IMR-90 (cell line): ENCODE measurements at regions not wholly inside any gene's neighbourhood (a gene's known extent, or its start where the extent isn't known, plus 50 kb on each side); places are given as distances from the start of the nearest gene placed in this dataset.

Experiments
- ATAC-seq: fragments of 200-7000 bp; cut with Tn5 transposase; 2 replicates; pipeline ENCODE4 v1.9.1; 2020; ENCODE audit warnings: low read depth, mild to moderate bottlenecking, moderate library complexity
- BruUV-seq: library from RNA; stranded (reverse); fragments of 400-500 nt; replicated peaks from 2 replicates; lab custom pipeline; 2021; lab: Mats Ljungman, UMichigan
- CTCF ChIA-PET: fragments of 300-600 bp; formaldehyde crosslinking; extraction: SDS; loops from one replicate; lab custom pipeline; 2021; ENCODE audit warnings: antibody characterized with exemption; lab: Yijun Ruan, JAX
- POLR2A ChIA-PET: fragments of 300-600 bp; sonication (Branson Sonifier 250); formaldehyde crosslinking; loops from one replicate; lab custom pipeline; 2022; ENCODE audit warnings: antibody characterized with exemption; ENCODE audit not compliant: unreplicated experiment; lab: Charles Lee
- DNase-seq: peaks from one replicate; pipeline ENCODE4 v3.0.0; 2013
- H2AFZ ChIP-seq: replicated peaks from 2 replicates; pipeline ENCODE3; 2013; ENCODE audit warnings: low read length, mild to moderate bottlenecking; ENCODE audit not compliant: poor library complexity
- H2AK5ac ChIP-seq: 2 replicates; pipeline ENCODE4 v1.6.1; 2013; ENCODE audit warnings: low read depth, low read length, inconsistent platforms
- H2AK9ac ChIP-seq: replicated peaks from 2 replicates; pipeline ENCODE3; 2013; ENCODE audit warnings: mild to moderate bottlenecking, low read depth, low read length, moderate library complexity; ENCODE audit not compliant: poor library complexity
- H2BK120ac ChIP-seq: 2 replicates; pipeline ENCODE4 v1.6.1; 2013; ENCODE audit warnings: low read depth, low read length, inconsistent platforms
- H2BK15ac ChIP-seq: 3 replicates; pipeline ENCODE4 v1.6.1; 2013; ENCODE audit warnings: low read depth, low read length, inconsistent platforms
- H2BK20ac ChIP-seq: 2 replicates; pipeline ENCODE4 v1.6.1; 2013; ENCODE audit warnings: low read depth, mild to moderate bottlenecking, inconsistent platforms, low read length, moderate library complexity
- H2BK5ac ChIP-seq: 2 replicates; pipeline ENCODE4 v1.6.1; 2013; ENCODE audit warnings: mild to moderate bottlenecking, low read depth, low read length, inconsistent platforms; ENCODE audit not compliant: poor library complexity, severe bottlenecking
- H3K14ac ChIP-seq: replicated peaks from 2 replicates; pipeline ENCODE4 v1.6.1; 2013; ENCODE audit warnings: low read depth, low read length, inconsistent platforms
- H3K18ac ChIP-seq: 2 replicates; pipeline ENCODE4 v1.6.1; 2013; ENCODE audit warnings: low read depth, low read length, control low read depth
- H3K23ac ChIP-seq: 2 replicates; pipeline ENCODE4 v1.6.1; 2013; ENCODE audit warnings: low read depth, low read length, inconsistent platforms
- H3K27ac ChIP-seq: 2 replicates; pipeline ENCODE4 v1.5.1; 2013; ENCODE audit warnings: mild to moderate bottlenecking, control low read depth, low read length; ENCODE audit not compliant: insufficient read depth
- H3K27me3 ChIP-seq: 2 replicates; pipeline ENCODE4 v1.6.1; 2013; ENCODE audit warnings: low read length; ENCODE audit not compliant: control insufficient read depth, insufficient read depth
- H3K36me3 ChIP-seq: 2 replicates; pipeline ENCODE4 v1.6.1; 2013; ENCODE audit warnings: low read length, mixed read lengths; ENCODE audit not compliant: control insufficient read depth, insufficient read depth
- H3K4ac ChIP-seq: 2 replicates; pipeline ENCODE4 v1.6.1; 2013; ENCODE audit warnings: low read depth, low read length, inconsistent platforms
- H3K4me1 ChIP-seq: 2 replicates; pipeline ENCODE4 v1.6.1; 2013; ENCODE audit warnings: low read length, mixed read lengths; ENCODE audit not compliant: control insufficient read depth, insufficient read depth
- H3K4me2 ChIP-seq: 2 replicates; pipeline ENCODE4 v1.6.1; 2013; ENCODE audit warnings: low read depth, mild to moderate bottlenecking, control low read depth, low read length, moderate library complexity
- H3K4me3 ChIP-seq: 2 replicates; pipeline ENCODE4 v1.5.1; 2013; ENCODE audit warnings: low read depth, mild to moderate bottlenecking, control low read depth, low read length, moderate library complexity; ENCODE audit not compliant: insufficient read depth
- H3K56ac ChIP-seq: 2 replicates; pipeline ENCODE4 v1.6.1; 2013; ENCODE audit warnings: low read length, inconsistent platforms; ENCODE audit not compliant: insufficient read depth; ENCODE audit errors: extremely low read depth
- H3K79me1 ChIP-seq, 2 experiments: 2 replicates each; pipeline ENCODE4 v1.6.1; 2013; ENCODE audit warnings: low read length in 2 of 2, inconsistent platforms in 1 of 2, low read depth in 1 of 2
- H3K9ac ChIP-seq: 2 replicates; pipeline ENCODE4 v1.6.1; 2013; ENCODE audit warnings: low read depth, low read length, control low read depth
- H3K9me1 ChIP-seq: 2 replicates; pipeline ENCODE4 v1.6.1; 2013; ENCODE audit warnings: low read length, inconsistent platforms; ENCODE audit not compliant: insufficient read depth
- H3K9me3 ChIP-seq: 2 replicates; pipeline ENCODE4 v1.6.1; 2013; ENCODE audit warnings: low read length; ENCODE audit not compliant: control insufficient read depth, insufficient read depth
- H4K20me1 ChIP-seq: 2 replicates; pipeline ENCODE4 v1.6.1; 2013; ENCODE audit warnings: low read length, inconsistent platforms; ENCODE audit not compliant: insufficient read depth
- H4K5ac ChIP-seq: 2 replicates; pipeline ENCODE4 v1.6.1; 2013; ENCODE audit warnings: mild to moderate bottlenecking, low read depth, low read length, control low read depth
- H4K8ac ChIP-seq, 2 experiments: 2 replicates each; pipeline ENCODE4 v1.6.1; 2013; ENCODE audit warnings: low read depth in 2 of 2, low read length in 2 of 2, control low read depth in 1 of 2, inconsistent platforms in 1 of 2
- H4K91ac ChIP-seq: 2 replicates; pipeline ENCODE4 v1.6.1; 2013; ENCODE audit warnings: low read depth, low read length, inconsistent platforms; ENCODE audit not compliant: insufficient read depth
- BHLHE40 ChIP-seq: fragments of 150-350 bp; IDR thresholded peaks from 2 replicates; pipeline ENCODE4 v1.6.1; 2016; ENCODE audit warnings: mild to moderate bottlenecking, low read depth, low read length
- CEBPB ChIP-seq: IDR thresholded peaks from 2 replicates; pipeline ENCODE4 v1.6.1; 2012; ENCODE audit warnings: low read depth, low read length, improper control_type of control experiment
- CHD1 ChIP-seq: IDR thresholded peaks from 2 replicates; pipeline ENCODE4 v1.6.1; 2012; ENCODE audit warnings: low read depth, low read length, improper control_type of control experiment
- FOS ChIP-seq: fragments of 150-350 bp; IDR thresholded peaks from 2 replicates; pipeline ENCODE4 v1.6.1; 2016; ENCODE audit warnings: low read depth, low read length
- MAFK ChIP-seq: IDR thresholded peaks from 2 replicates; pipeline ENCODE4 v1.6.1; 2012; ENCODE audit warnings: low read depth, low read length, improper control_type of control experiment
- MAZ ChIP-seq: IDR thresholded peaks from 2 replicates; pipeline ENCODE4 v1.6.1; 2012; ENCODE audit warnings: low read depth, mild to moderate bottlenecking, low read length, improper control_type of control experiment, moderate library complexity, borderline replicate concordance
- MXI1 ChIP-seq: IDR thresholded peaks from 2 replicates; pipeline ENCODE4 v1.6.1; 2012; ENCODE audit warnings: low read depth, mild to moderate bottlenecking, low read length, moderate library complexity, borderline replicate concordance
- POLR2A ChIP-seq: IDR thresholded peaks from 2 replicates; pipeline ENCODE4 v1.6.1; 2012; ENCODE audit warnings: mild to moderate bottlenecking, low read depth, low read length
- RAD21 ChIP-seq: IDR thresholded peaks from 2 replicates; pipeline ENCODE4 v1.6.1; 2012; ENCODE audit warnings: low read length, improper control_type of control experiment
- RCOR1 ChIP-seq: IDR thresholded peaks from 2 replicates; pipeline ENCODE4 v1.6.1; 2012; ENCODE audit warnings: mild to moderate bottlenecking, low read length, improper control_type of control experiment; ENCODE audit not compliant: insufficient replicate concordance
- RFX5 ChIP-seq: IDR thresholded peaks from 2 replicates; pipeline ENCODE4 v1.8.0; 2012; ENCODE audit warnings: low read depth, mild to moderate bottlenecking, low read length, moderate library complexity
- SMC3 ChIP-seq: fragments of 150-350 bp; IDR thresholded peaks from 2 replicates; pipeline ENCODE4 v1.6.1; 2016; ENCODE audit warnings: low read depth, mild to moderate bottlenecking, antibody characterized with exemption, low read length, moderate library complexity
- WGBS, 2 experiments: methylation state at CpG; one replicate each; pipeline versions ENCODE4 v1.1.5 to v1.1.7; 2013; ENCODE audit warnings: missing lambda C conversion rate in 2 of 2; ENCODE audit not compliant: insufficient read length in 1 of 2; ENCODE audit errors: extremely low coverage in 2 of 2; 5-methylcytosine and 5-hydroxymethylcytosine counted together
- dilution Hi-C: fragments of 300-500 bp; cut with HindIII; formaldehyde crosslinking; loops from one replicate; pipeline ENCODE4 v1.14.3; 2018; ENCODE audit warnings: low sequenced_read_pairs; ENCODE audit not compliant: unreplicated experiment
- in situ Hi-C: fragments of 300-500 bp; cut with MboI; formaldehyde crosslinking; loops from 3 replicates; pipeline ENCODE4 v1.14.3; 2019; ENCODE audit warnings: low sequenced_read_pairs, inconsistent platforms, mixed read lengths
- intact Hi-C: fragments of 100-400 bp; cut with micrococcal nuclease; formaldehyde crosslinking; loops from 2 replicates; pipeline ENCODE4 v1.10.0; 2022
- TF ChIP-seq, protein P1 (sequence below): conservative IDR thresholded peaks from 2 replicates; pipeline ENCODE4 v1.5.1; 2012; ENCODE audit warnings: mild to moderate bottlenecking, low read depth, low read length, improper control_type of control experiment
- TF ChIP-seq, protein P2 (sequence below): fragments of 150-350 bp; IDR thresholded peaks from 2 replicates; pipeline ENCODE4 v1.6.1; 2017; ENCODE audit warnings: mild to moderate bottlenecking, antibody characterized with exemption, low read length, low read depth

DNA sequence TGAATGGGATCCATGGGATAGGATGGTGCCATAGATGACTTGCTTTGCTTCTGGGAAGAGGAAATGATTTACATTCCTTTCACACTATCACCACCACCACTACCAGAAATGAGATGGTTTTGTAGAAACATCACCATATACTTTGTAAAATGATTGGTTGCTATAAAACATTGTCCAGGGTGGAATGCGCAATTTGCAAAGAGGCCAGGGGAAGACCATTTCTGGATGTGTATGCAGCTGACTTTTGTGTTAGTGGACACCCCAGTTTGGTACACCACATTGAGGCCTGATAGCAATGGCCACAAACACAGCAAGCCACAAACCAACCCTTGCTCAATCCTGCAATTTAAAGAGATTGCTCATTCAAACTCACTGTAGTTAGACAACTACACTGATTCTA is 56.7 kb upstream of the RCN1 start:
- H3K9me1 ChIP-seq = no peaks in the 10 kb centered on the region
- no CpG with 5 or more reads among the region's 1 CpG for WGBS, 2 experiments
- no peak overlapping the region for H2AK5ac ChIP-seq
- H2BK120ac ChIP-seq = peak overlapping the region; percentile 74; the same call in 1 of the 2 replicates
- in situ Hi-C loops (no loop called here), dilution Hi-C loops (no loop called here), intact Hi-C loops (no loop called here)
- no peak overlapping the region for H3K27ac ChIP-seq
- H2AK9ac ChIP-seq = no peak overlapping the region
- BruUV-seq = no TSS peak
- no peaks in the 10 kb centered on the region for H4K20me1 ChIP-seq
- H3K36me3 ChIP-seq = no peaks in the 10 kb centered on the region
- H4K5ac ChIP-seq = no peak overlapping the region
- H3K79me1 ChIP-seq = no peaks in the 10 kb centered on the region
- ATAC-seq (peak; percentile 85), DNase-seq (peak; percentile 96)
- no peak overlapping the region for H3K9ac ChIP-seq
- peaks cover 6% of the 10 kb centered on the region; the same call in 1 of the 2 replicates for H3K4me1 ChIP-seq
- H2AFZ ChIP-seq = no peak overlapping the region
- no peak for TF ChIP-seq POLR2A
- TF ChIP-seq MAZ = no peak
- no peak for TF ChIP-seq RFX5
- peak; percentile 1; the same call in 1 of the 2 replicates for TF ChIP-seq MAFK
- no peak; the same call in 1 of the 2 replicates for TF ChIP-seq BHLHE40
- TF ChIP-seq RAD21 = no peak
- no peak for TF ChIP-seq CHD1
- no peak for TF ChIP-seq RCOR1
- peak; percentile 97 for TF ChIP-seq CEBPB
- TF ChIP-seq, protein P1, sequence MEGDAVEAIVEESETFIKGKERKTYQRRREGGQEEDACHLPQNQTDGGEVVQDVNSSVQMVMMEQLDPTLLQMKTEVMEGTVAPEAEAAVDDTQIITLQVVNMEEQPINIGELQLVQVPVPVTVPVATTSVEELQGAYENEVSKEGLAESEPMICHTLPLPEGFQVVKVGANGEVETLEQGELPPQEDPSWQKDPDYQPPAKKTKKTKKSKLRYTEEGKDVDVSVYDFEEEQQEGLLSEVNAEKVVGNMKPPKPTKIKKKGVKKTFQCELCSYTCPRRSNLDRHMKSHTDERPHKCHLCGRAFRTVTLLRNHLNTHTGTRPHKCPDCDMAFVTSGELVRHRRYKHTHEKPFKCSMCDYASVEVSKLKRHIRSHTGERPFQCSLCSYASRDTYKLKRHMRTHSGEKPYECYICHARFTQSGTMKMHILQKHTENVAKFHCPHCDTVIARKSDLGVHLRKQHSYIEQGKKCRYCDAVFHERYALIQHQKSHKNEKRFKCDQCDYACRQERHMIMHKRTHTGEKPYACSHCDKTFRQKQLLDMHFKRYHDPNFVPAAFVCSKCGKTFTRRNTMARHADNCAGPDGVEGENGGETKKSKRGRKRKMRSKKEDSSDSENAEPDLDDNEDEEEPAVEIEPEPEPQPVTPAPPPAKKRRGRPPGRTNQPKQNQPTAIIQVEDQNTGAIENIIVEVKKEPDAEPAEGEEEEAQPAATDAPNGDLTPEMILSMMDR = no peak
- no peak for TF ChIP-seq FOS
- no peak for TF ChIP-seq MXI1
- TF ChIP-seq SMC3 = no peak
- TF ChIP-seq, protein P2, sequence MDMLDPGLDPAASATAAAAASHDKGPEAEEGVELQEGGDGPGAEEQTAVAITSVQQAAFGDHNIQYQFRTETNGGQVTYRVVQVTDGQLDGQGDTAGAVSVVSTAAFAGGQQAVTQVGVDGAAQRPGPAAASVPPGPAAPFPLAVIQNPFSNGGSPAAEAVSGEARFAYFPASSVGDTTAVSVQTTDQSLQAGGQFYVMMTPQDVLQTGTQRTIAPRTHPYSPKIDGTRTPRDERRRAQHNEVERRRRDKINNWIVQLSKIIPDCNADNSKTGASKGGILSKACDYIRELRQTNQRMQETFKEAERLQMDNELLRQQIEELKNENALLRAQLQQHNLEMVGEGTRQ = no peak
- no peak overlapping the region for H4K91ac ChIP-seq
- no peak overlapping the region; the same call in 1 of the 2 replicates for H3K4ac ChIP-seq
- H3K4me2 ChIP-seq = no peak overlapping the region
- peak overlapping the region; percentile 62; the same call in 1 of the 2 replicates for H2BK20ac ChIP-seq
- H4K8ac ChIP-seq = no peak overlapping the region
- H3K56ac ChIP-seq = no peak overlapping the region
- no peak overlapping the region for H3K4me3 ChIP-seq
- no peak overlapping the region for H3K14ac ChIP-seq
- H3K27me3 ChIP-seq = peaks cover 4% of the 10 kb centered on the region; the same call in 1 of the 2 replicates
- no peak overlapping the region; the same call in 1 of the 2 replicates for H3K18ac ChIP-seq
- CTCF ChIA-PET = interaction anchor here (0.6 to 1.2 kb wide), 3 partner anchors 27 to 139 kb away, joined by 3 to 5 read pairs (median 3); no protein-coding TSS in a partner anchor
- POLR2A ChIA-PET = interaction anchor here (0.6 kb wide), 1 partner anchor 90 kb away, joined by 4 read pairs; no protein-coding TSS in a partner anchor
- no peaks in the 10 kb centered on the region for H3K9me3 ChIP-seq
- peak overlapping the region; percentile 96 for H2BK5ac ChIP-seq
- no peak overlapping the region for H2BK15ac ChIP-seq
- H3K23ac ChIP-seq = no peak overlapping the region
